ENCODE measurements at regions not wholly inside any gene's neighbourhood (a gene's known extent, or its start where the extent isn't known, plus 50 kb on each side); places are given as distances from the start of the nearest gene placed in this dataset.

DNA sequence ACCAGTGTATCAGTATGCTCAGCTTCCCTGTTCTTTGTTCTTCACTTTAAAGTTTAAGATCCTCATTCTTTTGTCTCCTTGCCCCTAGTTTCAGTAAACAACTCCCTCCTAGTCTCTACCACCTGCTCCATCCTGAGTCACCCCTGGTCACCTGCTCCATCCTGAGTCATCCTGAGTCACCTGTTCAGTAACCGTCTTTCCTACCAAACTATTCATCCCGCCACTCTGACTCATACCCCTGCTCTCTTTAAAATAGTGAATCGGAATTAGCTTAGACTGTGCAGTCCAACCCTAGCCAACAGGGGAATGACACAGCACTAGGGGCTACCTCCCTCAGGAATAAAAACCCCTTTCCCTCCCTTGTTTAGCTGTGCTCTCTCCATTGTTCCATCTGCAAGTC, 888.1 kb upstream of the MDGA2 start:
- TF ChIP-seq POLR2A (IDR thresholded peaks at IDR 0.05), result no peak
- TF ChIP-seq, protein P1, sequence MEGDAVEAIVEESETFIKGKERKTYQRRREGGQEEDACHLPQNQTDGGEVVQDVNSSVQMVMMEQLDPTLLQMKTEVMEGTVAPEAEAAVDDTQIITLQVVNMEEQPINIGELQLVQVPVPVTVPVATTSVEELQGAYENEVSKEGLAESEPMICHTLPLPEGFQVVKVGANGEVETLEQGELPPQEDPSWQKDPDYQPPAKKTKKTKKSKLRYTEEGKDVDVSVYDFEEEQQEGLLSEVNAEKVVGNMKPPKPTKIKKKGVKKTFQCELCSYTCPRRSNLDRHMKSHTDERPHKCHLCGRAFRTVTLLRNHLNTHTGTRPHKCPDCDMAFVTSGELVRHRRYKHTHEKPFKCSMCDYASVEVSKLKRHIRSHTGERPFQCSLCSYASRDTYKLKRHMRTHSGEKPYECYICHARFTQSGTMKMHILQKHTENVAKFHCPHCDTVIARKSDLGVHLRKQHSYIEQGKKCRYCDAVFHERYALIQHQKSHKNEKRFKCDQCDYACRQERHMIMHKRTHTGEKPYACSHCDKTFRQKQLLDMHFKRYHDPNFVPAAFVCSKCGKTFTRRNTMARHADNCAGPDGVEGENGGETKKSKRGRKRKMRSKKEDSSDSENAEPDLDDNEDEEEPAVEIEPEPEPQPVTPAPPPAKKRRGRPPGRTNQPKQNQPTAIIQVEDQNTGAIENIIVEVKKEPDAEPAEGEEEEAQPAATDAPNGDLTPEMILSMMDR (IDR thresholded peaks at IDR 0.05), result no peak
